Suppressor macrophage treated with lipopolysaccharide for 1 hour (primary cell): ENCODE measurements at regions not wholly inside any gene's neighbourhood (a gene's known extent, or its start where the extent isn't known, plus 50 kb on each side); places are given as distances from the start of the nearest gene placed in this dataset.
"Not testable (repeated sequence)": the region's sequence is repeated elsewhere in the genome, so short reads cannot be mapped to it uniquely, and the experiment has no call there.

Source experiments
- DNase-seq, 3 donors: peaks; one replicate each; pipeline ENCODE4 v3.0.0-alpha.2; 2020 to 2022

DNA sequence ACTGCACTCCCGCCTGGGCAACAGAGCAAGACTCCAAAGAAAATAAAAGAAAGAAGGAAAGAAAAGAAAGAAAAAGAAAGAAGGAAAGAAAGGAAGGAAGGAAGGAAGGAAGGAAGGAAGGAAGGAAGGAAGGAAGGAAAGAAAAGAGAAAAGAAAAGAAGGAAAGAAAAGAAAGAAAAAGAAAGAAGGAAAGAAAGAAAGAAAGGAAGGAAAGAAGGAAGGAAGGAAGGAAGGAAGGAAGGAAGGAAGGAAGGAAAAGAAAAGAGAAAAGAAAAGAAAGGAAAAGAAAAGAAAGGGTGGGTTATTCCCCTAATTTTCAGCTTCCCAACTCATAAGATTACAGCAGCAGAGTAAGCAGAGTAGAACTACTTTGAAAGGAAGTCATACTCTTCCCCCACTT lies 64.4 kb downstream of the TMEM200C start:
- not testable (repeated sequence) for DNase-seq

DNA sequence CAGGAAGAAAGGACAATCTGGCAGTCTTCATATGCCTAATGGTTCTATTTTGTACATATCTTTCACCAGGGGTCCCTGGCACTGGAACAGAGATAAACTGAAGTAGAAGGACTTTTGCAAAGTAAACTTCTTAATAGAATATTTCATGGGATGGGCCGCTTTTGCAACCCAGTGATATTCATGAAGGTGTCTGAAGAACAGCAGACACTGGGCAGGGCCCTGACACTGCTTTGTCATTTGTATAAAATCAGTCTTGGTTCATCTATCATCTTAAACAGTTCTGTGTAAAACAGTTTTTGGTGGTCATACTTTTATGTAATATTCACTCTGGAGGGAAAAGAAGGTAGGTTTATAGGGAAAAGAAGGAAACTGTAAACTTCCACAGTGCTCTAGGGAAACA lies 66.4 kb downstream of the TMEM200C start:
- DNase-seq: no peak

DNA sequence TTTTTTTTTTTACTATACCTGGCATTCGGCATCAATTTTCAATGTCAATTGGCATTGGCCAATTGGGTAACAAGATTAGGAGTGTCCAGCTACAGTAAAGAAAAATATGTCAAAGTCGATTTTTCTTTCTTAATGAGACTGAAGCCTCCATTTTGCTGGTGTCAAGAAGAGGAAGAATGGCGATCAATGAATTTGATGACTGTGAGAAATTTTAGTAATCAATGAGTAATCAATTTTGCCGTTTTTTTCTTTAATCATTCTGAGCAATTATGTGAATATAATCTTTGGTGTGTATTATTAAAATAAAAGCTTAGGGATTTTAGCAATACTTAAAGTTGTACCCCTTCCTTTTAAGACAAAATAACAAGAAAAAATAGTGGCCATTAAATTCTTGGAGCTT lies 69.7 kb downstream of the TMEM200C start:
- DNase-seq: no peak

DNA sequence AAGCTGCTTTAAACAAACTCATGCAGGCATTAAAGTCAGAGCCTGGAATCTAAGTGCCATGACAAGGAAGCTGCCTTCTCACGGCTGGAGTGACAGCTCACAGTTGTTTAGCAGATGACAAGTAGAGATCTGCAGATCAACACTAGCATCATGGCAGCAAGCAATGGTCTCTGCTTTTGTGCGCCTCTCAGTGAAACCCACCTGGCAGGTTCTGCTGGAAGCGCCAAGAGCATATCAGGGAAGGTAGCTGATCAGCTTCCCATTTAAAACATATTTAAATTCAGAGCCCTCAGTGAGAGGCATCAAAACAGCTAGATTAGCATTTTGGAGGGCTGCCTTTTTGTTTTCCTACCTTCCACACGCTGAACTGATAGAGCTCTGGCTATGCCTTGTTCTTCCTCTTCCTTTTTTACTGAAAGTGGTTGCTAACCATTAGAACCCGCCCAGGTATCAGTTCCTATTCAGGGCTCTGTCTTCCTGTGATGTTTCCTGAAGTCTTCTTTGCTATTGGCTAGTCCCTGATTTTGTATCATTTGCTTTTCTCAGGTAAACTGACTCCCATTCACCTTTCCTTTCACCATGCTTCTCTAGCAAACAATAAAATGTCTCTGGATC lies 70.8 kb downstream of the TMEM200C start:
- DNase-seq: no peak

DNA sequence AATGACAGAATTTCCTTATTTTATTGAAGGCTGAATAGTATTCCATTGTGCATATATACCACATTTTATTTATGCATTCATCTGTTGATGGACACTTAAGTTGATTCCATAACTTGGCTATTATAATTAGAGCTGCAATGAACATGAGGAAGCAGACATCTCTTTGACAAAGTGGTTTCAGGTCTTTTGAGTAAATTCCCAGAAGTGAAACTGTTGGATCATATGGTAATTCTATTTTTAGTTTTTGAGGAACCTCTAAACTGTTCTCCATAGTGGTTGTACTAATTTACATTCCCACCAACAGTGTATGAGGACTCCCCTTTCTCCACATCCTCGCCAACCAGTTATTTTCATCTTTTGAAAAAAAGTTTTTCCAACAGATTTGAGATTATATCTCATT lies 77.5 kb downstream of the TMEM200C start:
- DNase-seq: peak; percentile 37 to 76 (median 71)

DNA sequence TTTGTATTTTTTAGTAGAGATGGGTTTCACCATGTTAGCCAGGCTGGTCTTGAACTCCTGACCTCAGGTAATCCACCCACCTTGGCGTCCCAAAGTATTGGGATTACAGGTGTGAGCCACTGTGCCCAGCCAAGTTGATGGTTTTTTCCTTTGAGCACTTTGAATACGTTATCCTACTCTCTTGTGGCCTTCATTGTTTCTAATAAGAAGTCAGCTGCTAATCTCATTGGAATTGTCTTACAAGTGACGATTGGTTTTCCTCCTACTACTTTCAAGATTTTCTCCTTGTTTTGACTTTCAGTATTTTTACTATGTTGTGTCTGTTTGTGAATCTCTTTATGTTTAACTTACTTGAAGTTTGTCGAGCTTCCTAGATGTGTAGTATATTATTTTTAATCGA lies 88.5 kb downstream of the TMEM200C start:
- no peak for DNase-seq

DNA sequence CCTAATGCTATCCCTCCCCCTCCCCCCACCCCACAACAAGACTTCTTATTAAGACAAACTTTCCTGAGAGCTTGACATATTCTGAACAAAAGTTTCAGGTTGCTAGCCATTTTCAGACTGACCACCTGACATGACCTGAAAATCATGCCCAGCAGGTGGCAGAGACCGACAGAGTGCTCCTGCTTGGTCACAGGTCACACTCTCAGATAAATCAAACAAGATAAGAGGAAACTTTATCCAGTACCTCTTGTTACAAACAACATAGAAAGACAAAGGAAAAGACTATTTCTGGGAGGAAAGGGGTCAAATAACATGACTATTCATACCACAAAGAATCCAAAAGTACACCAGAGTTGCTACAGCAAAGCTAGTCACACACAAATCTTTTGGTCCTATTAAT lies 107.4 kb downstream of the TMEM200C start:
- no peak for DNase-seq

DNA sequence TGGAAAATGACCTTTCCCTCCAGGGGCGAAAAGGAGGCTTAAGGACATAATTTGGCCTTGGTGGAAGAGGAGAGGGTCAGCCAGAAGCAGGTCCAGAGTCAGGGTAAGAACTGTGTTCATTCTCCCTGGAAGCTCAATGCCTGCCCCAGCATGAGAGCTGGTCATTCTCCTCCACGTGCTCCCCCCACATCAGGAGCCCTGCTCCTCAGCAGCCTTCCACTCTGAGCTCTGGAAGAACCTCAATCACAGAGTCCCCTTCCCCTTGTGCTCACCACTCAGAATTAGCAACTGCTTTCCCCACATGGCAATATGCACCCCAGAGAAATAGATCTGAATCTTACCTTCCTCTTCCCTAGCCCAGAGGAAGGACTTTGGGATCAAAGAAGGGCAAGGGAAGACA lies 115.4 kb downstream of the TMEM200C start:
- DNase-seq: no peak

DNA sequence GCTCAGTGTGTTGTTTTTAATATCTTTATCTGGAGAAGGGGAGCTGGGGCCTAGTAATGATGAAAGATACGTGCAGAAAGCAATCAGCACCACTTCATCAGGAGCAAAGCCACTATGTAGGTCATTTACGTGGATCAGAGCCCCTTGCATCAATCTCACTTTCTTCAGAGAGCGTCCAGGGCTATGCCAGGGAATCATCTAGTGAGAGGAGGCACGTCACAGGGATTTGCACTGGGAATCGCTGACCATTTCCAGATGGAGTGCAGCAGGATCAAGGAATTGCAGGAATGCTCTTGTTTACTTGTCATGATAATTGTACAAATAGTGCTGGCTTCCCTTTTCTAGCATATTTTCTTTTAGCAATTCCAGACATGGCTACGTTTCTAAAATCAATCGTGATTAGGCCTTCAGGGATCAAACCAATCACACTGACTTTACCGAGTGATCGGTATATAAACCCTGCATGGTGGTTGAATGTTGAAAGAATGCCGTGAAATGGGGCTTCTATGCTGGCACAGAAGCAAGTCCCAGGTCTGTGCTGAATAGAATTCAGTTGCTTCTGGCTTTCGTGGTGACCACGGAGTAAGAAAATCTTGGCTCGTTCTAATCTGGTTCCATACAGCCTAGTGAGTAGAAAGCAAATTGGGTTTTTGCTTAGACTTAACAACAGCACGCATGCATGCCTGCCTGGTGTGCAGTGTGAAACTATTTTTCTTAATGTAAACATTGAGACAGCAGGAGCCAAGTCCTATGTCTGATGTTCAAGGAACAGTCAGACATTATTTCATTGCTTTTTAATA lies 122.8 kb downstream of the TMEM200C start:
- DNase-seq: no peak

DNA sequence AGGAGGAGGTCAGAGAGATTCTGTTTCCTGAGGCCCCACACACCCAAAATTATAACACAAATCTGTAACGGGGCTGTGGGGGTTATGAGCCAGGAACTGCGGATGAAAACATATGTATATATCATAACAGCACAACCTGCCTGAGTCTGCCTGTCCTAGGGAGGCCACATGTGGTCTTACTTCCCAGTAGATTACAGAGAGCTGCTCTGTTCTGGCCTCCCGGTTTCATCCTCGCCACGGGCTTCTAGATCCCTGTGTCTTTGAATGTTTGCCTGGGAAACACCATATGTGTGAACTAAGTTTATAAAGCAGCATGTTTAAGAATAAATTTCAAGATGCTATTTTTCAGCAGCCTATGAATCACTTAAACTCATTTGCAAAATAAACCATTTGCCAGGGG lies 124.0 kb downstream of the TMEM200C start:
- no peak for DNase-seq

DNA sequence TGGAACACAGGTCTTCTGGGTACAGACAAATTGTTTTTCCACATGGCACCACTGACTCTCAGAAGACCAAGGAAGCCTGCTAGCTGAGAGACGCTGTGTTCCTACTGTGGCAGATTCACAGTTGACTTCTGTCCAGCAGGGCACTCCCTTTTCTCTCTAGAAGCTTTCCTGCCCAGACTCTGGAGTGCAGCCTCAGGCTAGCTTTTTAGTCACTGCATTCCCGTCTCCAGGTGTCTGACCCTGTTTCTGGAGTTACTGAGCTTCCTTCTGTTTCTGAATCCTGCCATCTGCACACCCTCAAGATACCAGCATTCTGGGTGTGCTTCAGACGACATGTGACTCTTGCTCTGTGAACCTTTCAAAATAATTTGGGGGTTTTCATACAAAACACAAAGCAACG lies 125.1 kb downstream of the TMEM200C start:
- no peak for DNase-seq

DNA sequence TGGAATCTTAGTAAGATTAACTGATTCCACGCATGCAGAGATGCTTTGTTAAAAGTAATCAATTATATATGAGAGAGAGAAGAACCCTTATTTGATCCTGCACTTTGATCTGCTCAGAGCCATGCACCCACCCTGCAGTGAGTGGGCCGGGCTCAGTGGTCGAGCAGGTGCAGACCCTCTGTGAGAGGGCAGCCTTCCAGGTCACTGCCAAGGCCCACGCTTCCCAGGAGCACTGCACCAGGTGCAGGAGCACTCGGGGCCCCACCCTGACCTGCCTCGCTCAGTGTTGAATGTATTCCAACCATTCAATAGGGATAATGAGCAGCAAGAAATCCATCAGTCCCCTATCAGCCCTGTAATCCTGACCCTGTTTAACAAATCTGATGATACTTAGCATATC lies 126.9 kb downstream of the TMEM200C start:
- DNase-seq: no peak

DNA sequence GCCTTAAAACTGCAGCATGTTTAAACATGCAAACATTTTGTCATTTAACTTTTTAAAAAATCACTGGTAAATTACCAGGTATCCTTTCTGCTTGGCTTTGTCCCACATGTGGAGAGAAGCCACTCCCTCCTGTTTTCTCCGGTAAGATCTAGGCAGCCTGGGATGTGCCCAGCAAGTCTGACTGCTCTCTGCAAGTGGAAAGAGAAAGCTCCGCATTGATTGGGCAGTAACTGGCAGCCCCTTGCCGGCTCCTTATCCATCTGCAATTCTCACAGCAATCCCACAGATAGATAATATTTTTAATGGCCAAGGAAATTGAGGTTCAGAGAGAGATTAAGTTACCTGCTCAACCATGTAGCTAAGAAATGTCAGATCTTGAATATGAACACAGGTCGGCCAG lies 136.1 kb downstream of the TMEM200C start:
- DNase-seq: no peak

DNA sequence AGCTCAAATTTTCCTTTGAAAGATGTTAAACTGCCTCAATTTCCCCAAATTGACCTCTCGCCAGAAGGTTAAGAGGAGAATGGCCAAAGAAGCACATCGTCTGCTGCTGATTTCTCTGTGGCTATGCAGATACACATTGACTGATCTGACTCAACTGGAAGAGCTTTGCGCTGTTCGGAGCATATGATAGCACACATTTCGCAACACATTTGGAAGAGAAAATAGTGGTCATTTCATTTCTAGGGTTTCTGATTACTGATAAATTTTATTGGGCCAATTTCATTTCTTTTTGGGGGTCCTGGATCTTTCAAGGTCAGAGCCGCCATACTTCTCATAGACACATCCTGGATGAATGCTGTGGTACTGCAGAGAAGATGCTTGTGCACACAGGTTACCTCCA lies 138.5 kb downstream of the TMEM200C start:
- no peak for DNase-seq

DNA sequence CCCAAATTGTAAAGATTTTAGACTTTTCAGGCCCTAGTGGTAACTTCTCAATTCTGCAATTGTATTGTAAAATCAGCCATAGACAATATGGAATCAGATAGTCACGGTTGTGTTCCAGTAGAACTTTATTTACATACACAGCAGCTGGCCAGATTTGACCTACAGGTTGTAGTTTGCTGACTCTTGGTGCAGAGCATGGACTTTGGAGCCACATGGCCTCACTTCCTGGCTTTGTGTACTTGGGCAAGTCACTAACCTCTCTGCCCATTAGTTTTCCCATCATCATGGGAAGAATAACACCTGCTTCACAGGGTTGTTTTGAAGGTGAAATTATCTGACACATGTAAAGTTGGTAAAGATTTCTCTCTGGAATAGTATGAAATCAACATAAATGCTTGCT lies 147.6 kb downstream of the TMEM200C start:
- no peak for DNase-seq

DNA sequence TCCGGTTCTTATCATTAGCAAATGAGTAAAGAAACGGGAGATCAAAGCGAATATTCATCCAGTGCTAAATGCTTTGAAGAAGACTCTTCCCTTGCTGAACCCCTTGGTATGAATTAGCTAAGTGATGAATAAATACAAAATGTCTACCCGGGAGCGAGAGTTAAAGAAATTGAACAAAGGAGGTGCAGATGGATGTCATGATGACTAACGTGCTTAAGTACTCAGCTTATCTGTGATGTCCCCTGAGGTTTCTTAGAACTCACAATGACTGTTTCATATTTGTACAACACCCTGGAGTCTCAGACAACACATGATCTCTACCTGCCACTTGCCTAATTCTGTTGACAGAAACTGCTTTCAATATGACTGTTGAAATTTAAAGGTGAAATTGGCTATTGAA lies 148.5 kb downstream of the TMEM200C start:
- no peak for DNase-seq

DNA sequence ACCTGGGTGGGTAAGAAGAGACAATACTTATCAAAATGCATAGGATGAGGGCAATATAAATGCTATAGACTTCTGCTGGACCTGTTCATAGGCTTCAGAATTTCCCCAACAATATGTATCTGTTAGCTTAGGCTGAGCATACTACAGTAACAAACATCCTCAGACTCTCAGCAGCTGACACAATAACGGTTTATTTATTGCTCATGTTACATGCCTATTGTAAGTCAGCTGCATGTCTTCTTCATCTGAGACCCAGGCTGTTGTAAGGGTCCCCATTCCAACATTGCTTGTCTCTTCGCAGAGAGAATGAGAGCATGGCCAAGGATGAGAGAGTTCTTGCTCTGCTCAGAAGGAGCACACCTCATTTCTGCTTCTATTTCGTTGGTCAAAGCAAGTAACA lies 150.7 kb downstream of the TMEM200C start:
- DNase-seq: no peak

DNA sequence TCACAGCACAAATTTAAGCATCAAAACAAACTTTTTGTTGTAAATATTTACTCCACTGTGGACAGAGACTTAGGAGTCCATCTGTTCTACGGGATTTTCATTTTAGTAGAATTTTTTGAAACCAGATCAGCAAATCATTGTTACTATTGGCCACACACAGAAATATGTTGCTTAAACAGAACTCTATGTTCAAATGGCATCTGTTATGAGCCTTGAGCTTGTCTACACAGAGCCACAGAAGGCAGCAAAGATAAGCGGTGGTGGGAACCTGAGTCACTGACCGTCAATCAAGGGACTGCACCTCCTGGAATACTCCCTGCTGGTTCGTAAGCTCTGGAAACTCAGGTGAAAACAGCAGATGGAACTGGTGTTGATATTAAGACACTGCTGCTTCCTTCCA lies 156.8 kb downstream of the TMEM200C start:
- no peak for DNase-seq

DNA sequence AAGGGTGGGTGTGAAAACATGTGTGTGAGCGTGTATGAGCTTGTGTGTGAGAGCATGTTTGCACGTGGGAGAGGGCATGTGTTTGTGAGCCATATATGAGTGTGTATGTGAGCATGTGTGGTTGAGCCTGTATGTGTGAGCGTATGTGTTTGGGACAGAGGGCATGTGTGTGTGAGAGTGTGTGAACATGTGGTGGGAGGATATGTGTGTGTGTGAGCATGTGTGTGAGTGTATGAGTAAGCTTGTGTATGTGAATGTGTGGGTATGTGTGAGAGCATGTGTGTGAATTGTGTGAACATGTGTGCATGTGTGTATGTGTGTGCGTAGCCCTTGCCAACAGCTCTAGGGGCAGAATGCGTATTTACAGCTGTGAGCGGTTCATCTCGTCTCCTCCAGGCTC lies 163.0 kb downstream of the TMEM200C start:
- DNase-seq: no peak

DNA sequence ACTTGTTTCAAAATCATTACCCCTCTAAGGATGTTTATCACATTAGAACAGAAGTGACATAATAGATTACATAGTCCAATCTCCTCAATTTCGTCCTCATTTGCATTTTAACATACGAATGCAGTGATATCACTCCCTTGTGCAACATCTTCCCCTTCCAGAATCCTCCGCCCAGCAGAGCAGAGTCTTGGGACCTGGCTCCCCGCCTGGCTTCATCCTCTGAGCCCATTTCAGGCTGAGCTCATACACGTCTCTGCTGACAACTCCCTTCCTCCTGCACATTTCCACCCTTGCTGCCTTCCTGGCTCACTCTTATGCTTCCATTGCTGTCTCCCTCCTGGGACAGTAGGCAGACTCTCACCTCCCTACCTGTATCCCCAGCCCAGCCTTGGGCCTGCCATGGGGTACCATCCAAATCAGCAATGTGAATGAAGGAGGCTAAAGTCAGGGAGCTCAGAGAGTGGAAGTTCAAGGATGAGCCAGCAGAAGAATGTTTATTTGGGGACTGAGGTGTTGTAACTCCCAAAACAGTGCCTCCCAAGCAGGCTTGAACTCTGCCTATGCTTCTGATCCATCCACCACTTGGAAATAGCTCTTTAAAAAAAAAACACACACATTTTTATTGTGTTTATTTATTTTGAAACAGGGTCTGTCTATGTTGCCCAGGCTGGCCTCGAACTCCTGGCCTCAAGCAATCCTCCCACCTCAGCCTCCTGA lies 165.2 kb downstream of the TMEM200C start:
- no peak for DNase-seq

DNA sequence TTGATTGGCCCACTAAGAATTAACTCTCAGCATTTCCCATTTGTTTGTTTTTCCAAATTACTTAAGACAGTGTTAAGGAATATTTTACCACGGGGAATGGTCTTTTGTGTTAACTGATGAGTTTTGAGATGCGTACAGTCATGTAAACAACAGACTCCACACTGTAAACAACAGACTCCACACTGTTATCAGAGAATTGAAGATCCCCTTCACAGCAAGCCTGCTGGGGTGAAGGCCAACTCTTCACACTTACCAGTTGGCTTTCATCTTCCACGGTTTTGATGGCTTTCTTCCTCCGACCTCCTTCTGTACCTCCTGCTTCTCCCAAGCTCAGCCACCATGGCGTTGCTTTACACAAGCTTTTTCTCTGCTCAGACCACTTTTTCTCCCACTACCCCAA lies 166.8 kb downstream of the TMEM200C start:
- DNase-seq: no peak

DNA sequence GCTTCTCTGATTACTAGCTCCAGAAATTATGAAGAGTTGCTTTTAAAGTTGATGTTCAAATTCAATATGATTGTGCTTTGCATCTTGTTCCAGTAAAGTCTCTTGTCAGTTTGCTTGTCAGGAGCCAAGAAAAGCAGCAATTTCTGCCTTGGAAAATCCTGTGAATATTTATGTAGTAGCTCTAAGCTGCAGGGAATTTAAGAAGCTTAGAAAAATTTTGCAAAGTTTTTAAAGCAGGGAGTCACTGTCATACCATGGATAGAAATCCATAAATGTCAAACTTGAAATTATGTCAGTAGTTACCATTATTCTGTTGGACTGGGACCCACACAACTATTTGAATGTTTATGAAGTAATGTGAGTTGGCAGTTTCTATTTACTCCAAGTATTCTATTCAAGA lies 169.3 kb downstream of the TMEM200C start:
- DNase-seq: no peak

DNA sequence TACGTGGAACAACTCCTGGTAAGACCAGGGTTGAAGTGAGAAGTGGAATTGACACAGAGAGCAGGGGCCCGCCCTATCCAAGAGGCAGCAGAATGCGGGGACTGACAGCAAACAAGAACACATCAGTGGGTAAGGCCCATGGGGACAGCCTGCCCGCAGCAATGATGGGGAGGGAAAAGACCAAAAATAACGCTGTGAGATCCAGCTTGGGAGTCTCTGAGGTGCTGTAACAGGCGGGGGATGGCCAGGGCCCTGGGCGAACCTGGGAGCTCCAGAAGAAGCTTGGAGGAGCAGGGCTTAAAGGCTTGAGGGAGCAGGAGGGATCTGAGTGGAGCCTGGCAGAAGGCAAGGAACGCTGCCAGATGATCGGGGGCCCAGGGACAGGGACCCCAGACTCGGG lies 173.4 kb downstream of the TMEM200C start:
- no peak for DNase-seq

DNA sequence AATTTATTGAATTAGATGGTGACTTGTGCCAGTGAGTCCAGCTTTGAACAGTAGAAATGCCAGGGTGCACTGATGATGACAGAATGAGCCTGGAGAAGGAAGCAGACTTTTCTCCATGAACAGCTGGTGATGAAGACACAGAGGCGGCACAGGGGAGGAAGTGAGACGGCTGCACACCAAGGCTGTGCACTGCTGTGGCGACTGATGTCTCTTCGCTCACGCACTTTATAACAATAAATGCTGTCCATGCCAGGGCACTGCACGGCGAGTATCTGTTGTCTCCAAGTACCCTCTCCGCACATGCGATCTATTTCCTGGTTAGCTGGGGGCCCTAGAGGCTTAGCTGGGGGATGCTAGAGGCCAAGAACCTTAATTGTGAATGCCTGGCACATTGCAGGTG lies 175.2 kb downstream of the TMEM200C start:
- no peak for DNase-seq
